Fibroblast of villous mesenchyme (primary cell): ENCODE measurements at regions not wholly inside any gene's neighbourhood (a gene's known extent, or its start where the extent isn't known, plus 50 kb on each side); places are given as distances from the start of the nearest gene placed in this dataset.

ENCODE experiments used
- DNase-seq: peaks from one replicate; pipeline ENCODE4 v3.0.0-alpha.2; 2010; ENCODE audit warnings: low read depth
- H3K4me3 ChIP-seq: 2 replicates; pipeline ENCODE4 v1.5.1; 2011; ENCODE audit warnings: low read depth, mild to moderate bottlenecking, low read length
- TF ChIP-seq, protein P1 (sequence below): IDR thresholded peaks from 2 replicates; pipeline ENCODE4 v1.5.1; 2012; ENCODE audit warnings: low read depth, mild to moderate bottlenecking, low read length; ENCODE audit not compliant: insufficient read depth

DNA sequence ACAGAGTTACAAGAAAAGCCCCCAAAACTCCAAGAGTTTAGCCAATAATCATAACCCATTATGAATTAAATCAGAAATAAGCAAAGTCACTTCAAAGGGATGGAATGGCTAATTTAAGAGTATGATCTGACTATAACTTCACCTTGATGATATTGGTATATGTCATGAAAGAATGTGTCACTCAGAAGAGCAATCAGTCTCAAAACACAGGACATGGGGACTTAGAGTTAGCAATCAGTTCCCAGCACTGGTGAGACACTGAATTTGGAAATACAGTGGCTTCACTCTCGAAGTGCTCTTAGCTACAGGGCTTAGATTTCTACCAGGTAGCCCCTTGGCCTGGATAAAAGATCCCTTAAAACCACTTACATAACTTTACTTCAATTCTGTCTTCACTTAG lies 65.7 kb upstream of the EXOC1L start:
- TF ChIP-seq, protein P1, sequence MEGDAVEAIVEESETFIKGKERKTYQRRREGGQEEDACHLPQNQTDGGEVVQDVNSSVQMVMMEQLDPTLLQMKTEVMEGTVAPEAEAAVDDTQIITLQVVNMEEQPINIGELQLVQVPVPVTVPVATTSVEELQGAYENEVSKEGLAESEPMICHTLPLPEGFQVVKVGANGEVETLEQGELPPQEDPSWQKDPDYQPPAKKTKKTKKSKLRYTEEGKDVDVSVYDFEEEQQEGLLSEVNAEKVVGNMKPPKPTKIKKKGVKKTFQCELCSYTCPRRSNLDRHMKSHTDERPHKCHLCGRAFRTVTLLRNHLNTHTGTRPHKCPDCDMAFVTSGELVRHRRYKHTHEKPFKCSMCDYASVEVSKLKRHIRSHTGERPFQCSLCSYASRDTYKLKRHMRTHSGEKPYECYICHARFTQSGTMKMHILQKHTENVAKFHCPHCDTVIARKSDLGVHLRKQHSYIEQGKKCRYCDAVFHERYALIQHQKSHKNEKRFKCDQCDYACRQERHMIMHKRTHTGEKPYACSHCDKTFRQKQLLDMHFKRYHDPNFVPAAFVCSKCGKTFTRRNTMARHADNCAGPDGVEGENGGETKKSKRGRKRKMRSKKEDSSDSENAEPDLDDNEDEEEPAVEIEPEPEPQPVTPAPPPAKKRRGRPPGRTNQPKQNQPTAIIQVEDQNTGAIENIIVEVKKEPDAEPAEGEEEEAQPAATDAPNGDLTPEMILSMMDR, result no peak
- DNase-seq, result no peak
- no peak overlapping the region for H3K4me3 ChIP-seq

DNA sequence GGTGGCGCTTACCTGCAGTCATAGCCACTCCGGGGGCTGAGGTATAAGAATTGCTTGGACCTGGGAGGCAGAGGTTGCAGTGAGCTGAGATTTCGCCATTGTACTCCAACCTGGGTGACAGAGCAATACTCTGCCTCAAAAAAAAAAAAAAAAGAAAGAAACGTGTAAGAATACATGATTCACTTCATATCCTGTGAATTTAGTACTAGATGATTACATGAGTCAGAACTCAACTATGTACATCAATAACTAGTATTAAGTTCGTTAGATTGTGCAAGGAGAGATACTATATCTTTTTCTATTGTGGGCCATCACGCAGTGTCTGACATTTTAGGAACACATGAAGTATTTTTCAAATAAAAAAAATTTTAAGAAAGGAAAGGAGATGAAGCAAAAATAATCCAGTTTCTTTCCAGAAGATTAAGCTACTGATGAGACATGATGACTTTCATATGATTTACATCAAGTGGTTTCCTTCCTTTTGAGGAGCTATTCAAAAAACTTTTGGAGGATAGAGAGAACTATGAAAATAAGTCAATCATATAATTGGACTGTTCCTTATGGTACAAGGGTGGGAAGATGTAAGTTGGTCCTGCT lies 64.7 kb upstream of the EXOC1L start:
- TF ChIP-seq, protein P1, result no peak
- H3K4me3 ChIP-seq, result no peak overlapping the region
- DNase-seq, result peak; percentile 57

DNA sequence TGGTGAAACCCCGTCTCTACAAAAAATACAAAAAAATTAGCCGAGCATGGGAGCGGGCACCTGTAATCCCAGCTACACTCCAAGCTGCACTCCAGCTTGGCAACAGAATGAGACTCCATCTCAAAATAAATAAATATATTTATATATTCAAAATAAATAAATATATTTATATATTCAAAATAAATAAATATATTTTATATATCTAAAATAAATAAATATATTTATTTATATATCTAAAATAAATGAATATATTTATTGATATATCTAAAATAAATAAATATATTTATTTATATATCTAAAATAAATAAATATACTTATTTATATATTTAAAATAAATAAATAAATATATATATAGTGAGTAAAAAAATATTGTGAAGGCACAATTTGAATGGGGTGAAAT lies 63.4 kb upstream of the EXOC1L start:
- TF ChIP-seq, protein P1, result no peak
- no peak overlapping the region for H3K4me3 ChIP-seq
- no peak for DNase-seq

DNA sequence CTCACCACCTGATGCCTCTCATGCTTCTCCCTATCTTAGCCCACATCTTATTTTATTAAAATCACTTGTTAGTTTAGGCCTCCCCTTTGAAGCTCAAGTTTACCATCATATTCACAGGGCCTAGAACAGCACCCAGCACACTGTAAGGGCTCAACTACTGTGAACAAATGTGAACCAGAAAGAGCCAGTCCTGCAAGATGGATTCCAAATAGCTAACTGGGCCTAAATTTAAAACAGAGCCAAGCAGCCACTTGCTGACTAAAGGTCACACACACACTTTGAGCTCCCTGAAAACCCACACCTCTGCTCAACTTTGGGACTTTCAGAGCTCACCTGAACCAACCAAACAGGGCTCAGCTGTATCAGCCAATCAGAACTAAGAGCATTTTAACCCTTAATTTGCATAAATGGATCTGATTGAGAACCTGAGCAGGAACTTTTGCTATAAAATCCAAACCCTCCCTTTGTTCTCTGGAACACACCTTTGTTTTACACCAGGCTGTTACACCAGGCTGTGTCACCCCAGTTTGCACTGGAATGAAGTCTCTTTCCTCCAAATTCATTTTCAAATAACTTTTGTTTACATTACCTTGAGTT lies 62.1 kb upstream of the EXOC1L start:
- TF ChIP-seq, protein P1, result no peak
- no peak overlapping the region for H3K4me3 ChIP-seq
- DNase-seq, result no peak

DNA sequence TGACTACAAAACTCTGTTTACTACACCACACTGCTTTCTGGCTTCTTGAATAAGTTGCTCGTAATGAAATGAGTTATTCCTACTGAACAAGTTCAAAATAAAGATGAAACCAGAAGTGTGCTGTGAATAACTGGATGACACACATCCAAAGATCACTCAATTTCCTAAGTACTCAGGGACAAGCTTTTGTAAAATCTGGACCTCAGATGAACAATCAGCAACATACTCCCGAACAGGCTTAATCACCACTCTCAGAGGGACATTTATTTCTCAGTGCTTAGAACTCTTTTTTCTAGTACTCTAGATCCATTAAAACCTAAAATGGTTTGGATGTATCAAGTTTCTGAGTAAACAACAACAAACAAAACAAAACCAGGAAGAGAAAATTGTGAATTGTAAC lies 61.5 kb upstream of the EXOC1L start:
- H3K4me3 ChIP-seq, result no peak overlapping the region
- TF ChIP-seq, protein P1, result no peak
- DNase-seq, result no peak

DNA sequence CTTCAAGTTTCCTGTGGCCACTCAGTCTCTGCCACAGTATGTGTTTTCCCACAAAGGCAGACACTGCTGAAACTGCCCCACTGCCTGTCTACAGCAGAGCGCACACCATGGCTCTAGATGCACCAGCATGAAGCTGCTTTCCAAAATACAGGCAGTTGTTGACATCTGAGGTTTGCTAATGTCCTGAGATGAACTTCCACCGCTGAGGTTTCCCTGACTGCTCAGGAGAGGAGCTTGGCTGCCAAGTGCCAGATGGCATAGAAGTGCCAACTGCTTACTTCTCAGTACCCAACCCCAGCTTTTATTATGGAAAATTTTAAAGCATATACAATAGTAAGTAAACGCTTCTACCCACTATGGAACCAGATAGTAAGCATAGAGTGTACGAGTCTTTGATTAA lies 61.0 kb upstream of the EXOC1L start:
- no peak overlapping the region for H3K4me3 ChIP-seq
- no peak for DNase-seq
- TF ChIP-seq, protein P1, result no peak

DNA sequence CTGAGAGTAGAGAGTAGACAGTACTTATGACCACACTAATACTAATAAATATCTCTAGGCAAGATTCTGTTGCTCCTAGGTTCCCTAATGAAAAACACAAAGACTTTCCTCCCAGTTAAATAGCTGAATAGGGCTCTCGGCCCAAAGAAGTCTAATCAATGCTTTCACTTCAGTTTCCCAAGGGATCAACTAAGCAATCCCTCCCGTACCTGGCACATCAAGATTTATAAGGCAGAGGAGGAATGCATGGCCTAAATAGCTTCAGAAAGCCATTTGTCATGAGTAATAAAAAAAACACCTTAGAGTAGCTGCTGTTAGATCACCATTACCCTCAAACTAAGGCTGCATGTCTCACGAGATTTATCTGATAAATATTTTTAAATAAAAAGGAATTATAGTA lies 56.8 kb upstream of the EXOC1L start:
- no peak overlapping the region for H3K4me3 ChIP-seq
- no peak for DNase-seq

More for the DNA sequence above, 56.8 kb upstream of the EXOC1L start:
- TF ChIP-seq, protein P1, result no peak
